ENCODE measurements at regions not wholly inside any gene's neighbourhood (a gene's known extent, or its start where the extent isn't known, plus 50 kb on each side); places are given as distances from the start of the nearest gene placed in this dataset.

- TF ChIP-seq POLR2AphosphoS5 (IDR thresholded peaks at IDR 0.05; ENCODE audit: low read depth): no peak
- TF ChIP-seq CTCF (IDR thresholded peaks at IDR 0.05; ENCODE audit: insufficient read depth, low read length): no peak
- TF ChIP-seq GABPA (IDR thresholded peaks at IDR 0.05; ENCODE audit: low read depth): no peak
- TF ChIP-seq SPI1 (IDR thresholded peaks at IDR 0.05; ENCODE audit: borderline replicate concordance, low read depth): no peak
These were observed 422.9 kb downstream of the KCTD12 start for GRCh38 chr13:76463314-76463713.
